Stimulated activated CD8-positive, alpha-beta memory T cell treated with anti-CD3 and anti-CD28 coated beads, Interleukin-7, amount 100 ng/mL, for 1 hour (primary cell): ENCODE measurements at regions not wholly inside any gene's neighbourhood (a gene's known extent, or its start where the extent isn't known, plus 50 kb on each side); places are given as distances from the start of the nearest gene placed in this dataset.
"Not testable (repeated sequence)": the region's sequence is repeated elsewhere in the genome, so short reads cannot be mapped to it uniquely, and the experiment has no call there.

Source experiments
- DNase-seq, 2 donors: peaks; one replicate each; pipeline ENCODE4 v3.0.0-alpha.2; 2020; ENCODE audit warnings: low read depth in 2 of 2

- DNase-seq: no peak
Measured at GRCh38 chr21:28193189-28193588, 799.5 kb downstream of the LTN1 start.

- DNase-seq: no peak
Measured at GRCh38 chr21:28186604-28187003, 806.1 kb downstream of the LTN1 start.

GRCh38 chr21:28181730-28182129, 810.9 kb downstream of the LTN1 start:
- no peak for DNase-seq

GRCh38 chr21:28179136-28179535, 813.5 kb downstream of the LTN1 start:
- DNase-seq: no peak

- DNase-seq: no peak
Measured at GRCh38 chr21:28177124-28177523, 815.6 kb downstream of the LTN1 start.

- no peak for DNase-seq
Measured at GRCh38 chr21:28174701-28175100, 818.0 kb downstream of the LTN1 start.

- DNase-seq: no peak
Measured at GRCh38 chr21:28174006-28174405, 818.7 kb downstream of the LTN1 start.

GRCh38 chr21:28172376-28172775, 820.3 kb downstream of the LTN1 start:
- no peak for DNase-seq

GRCh38 chr21:28167366-28167765, 825.3 kb downstream of the LTN1 start:
- no peak for DNase-seq

GRCh38 chr21:28164519-28164918, 828.2 kb downstream of the LTN1 start:
- DNase-seq: not testable (repeated sequence)

- DNase-seq: not testable (repeated sequence)
Measured at GRCh38 chr21:28162052-28162451, 830.6 kb downstream of the LTN1 start.

GRCh38 chr21:28160378-28160777, 832.3 kb downstream of the LTN1 start:
- no peak for DNase-seq

- DNase-seq: no peak
Measured at GRCh38 chr21:28159396-28159795, 833.3 kb downstream of the LTN1 start.

GRCh38 chr21:28156590-28156989, 836.1 kb downstream of the LTN1 start:
- no peak for DNase-seq

GRCh38 chr21:28154121-28154520, 838.6 kb downstream of the LTN1 start:
- no peak for DNase-seq

GRCh38 chr21:28152732-28153131, 839.9 kb downstream of the LTN1 start:
- DNase-seq: no peak

GRCh38 chr21:28151758-28152157, 840.9 kb downstream of the LTN1 start:
- no peak for DNase-seq

- DNase-seq: no peak
Measured at GRCh38 chr21:28150778-28151177, 841.9 kb downstream of the LTN1 start.

GRCh38 chr21:28148400-28149064, 844.1 kb downstream of the LTN1 start:
- no peak for DNase-seq

GRCh38 chr21:28144653-28145052, 848.0 kb downstream of the LTN1 start:
- DNase-seq: no peak

GRCh38 chr21:28144089-28144488, 848.6 kb downstream of the LTN1 start:
- no peak for DNase-seq

- no peak for DNase-seq
Measured at GRCh38 chr21:28142697-28143096, 850.0 kb downstream of the LTN1 start.

- no peak for DNase-seq
Measured at GRCh38 chr21:28138272-28138671, 854.4 kb downstream of the LTN1 start.

- DNase-seq: no peak
Measured at GRCh38 chr21:28136656-28137255, 855.9 kb downstream of the LTN1 start.
